HG03521 (cell line): ENCODE measurements at regions not wholly inside any gene's neighbourhood (a gene's known extent, or its start where the extent isn't known, plus 50 kb on each side); places are given as distances from the start of the nearest gene placed in this dataset.

Experiments
- ATAC-seq: cut with Tn5 transposase; IDR thresholded peaks from one replicate; pipeline ENCODE4 v1.9.1; 2021; ENCODE audit warnings: mild to moderate bottlenecking, moderate library complexity; ENCODE audit not compliant: unreplicated experiment

DNA sequence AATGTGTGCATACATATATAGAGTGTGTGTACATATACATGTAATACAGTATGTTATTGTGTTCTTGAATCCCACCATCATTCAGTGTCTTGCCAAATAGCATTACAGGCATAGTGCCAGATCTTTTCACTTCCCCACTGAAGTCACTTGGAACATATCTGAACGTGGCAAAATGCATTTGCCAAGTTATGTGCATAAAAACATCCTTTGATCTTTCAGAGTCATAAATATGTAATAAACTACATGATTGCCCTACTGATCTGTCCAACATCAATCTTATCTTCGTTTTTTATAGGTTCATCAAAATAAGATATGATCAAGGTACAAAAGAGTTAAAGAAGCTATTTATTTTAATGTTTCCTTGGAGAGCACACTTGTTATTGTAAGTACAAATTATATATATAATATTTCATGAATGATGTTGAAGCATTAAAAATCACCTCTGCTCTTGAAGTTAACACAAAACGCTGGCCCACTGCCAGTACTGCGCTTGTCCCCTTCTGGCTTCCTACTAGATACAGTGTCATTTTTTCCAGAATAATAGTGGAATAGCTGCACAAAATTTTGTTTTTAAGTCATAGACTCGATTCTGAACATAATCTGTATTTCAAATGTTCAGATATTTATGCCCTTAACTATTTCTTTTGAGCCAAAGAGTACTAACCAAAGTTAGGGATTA is 549.5 kb upstream of the ARRDC4 start:
- ATAC-seq, result no peak

DNA sequence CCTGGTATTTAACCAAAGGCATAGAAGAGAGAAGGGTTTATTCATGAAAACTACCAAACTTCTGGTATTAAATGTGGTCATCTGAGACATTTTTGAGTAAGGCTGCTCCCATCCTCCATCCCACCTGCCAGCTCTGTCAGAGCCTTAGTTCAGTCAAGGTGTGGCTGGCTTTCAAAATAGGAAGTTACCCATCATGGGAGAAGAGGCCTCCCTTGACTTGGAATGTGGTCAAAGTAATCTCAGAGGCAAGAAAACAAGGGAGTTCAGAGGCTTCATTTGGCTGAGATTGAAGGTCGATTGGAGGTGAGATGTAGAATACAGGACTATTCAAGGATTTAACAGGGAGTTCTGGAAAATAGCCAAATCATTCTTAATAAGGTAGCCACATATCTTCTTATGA is 540.4 kb upstream of the ARRDC4 start:
- ATAC-seq, result no peak

DNA sequence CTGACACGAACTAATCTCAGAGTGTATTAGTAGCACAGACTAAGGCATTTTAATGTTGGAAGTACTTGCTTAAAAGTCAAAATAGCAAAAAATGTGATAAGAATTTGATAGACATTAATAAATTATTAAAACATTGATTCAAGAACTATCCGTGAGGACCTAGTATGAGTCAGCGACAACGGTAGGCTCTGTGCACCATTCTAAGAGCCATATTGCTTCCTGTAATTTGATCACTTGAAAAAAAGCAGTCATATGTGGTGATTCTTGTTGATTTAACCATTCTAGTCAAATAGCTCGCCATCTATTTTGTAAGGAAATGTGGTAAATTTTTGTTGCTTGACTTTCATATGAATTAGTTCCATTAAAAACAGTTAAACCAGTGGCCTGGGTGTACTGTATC is 534.9 kb upstream of the ARRDC4 start:
- ATAC-seq, result no peak

DNA sequence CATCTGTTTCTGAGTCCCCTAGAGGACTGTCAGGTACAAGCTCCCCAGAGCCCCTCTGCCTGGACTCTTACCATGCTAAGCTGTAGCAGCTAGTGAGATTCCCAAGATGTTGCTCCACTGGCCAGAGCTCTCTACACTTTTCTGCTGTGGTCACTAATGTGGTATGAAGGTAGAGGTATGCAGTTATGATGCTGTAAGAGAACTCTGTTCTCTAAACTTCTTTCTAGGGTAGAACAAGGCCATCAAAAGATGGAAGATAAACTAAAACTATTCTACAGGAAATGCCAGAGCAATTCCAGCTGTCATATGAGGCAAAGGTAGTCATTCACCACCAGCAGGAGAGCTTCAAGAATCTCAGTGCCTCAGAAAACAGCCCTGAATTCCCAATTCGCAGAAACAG is 517.4 kb upstream of the ARRDC4 start:
- ATAC-seq, result no peak

DNA sequence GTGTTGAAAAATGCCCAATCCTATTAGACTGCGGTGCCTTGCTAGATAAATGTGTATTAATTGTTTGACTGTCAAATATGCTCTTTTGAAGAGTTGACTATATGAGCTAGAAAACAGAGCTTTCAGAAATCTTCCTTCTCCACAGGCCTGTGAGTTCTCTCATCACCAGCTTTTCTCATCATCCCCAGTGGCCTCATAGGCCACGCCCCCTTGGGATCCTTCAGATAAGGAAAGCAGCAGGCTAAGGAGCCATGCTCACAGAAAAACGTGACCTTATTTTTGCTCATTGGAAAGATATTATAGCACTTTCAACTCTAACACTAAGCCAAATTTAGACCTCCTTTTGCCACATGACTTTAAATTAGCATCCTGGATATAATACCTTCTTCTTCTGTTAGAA is 514.4 kb upstream of the ARRDC4 start:
- no peak for ATAC-seq

DNA sequence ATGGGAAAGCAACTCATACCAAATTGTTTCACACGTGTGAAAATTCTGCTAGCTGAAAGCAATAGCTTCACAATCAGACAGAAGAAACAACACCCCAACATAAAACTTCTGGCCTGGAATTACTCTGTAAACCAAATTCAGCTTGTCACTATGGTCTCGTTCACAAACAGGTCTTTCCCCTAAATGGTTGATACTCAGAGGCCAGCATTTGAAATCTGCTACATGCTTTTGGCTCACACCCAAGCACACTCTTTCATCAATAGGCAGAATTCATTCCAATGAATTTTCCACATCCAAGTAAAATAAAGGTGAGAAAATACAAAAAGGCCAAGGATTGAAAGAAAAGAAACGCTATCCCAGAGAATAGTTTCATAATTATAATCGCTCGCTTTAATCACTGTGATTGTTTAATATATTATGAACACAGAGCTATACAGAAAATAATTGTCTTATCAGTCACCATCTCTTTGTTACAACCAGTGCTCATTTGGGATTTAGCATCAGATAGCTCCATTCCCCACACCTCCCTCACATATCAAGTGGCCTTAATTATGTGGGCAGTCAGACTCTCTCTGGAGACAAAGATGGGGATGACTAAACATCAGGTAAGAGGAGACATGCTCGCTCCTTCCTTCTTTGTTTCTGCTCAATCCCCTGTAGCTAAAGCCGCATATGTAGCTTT is 503.8 kb upstream of the ARRDC4 start:
- ATAC-seq, result no peak

DNA sequence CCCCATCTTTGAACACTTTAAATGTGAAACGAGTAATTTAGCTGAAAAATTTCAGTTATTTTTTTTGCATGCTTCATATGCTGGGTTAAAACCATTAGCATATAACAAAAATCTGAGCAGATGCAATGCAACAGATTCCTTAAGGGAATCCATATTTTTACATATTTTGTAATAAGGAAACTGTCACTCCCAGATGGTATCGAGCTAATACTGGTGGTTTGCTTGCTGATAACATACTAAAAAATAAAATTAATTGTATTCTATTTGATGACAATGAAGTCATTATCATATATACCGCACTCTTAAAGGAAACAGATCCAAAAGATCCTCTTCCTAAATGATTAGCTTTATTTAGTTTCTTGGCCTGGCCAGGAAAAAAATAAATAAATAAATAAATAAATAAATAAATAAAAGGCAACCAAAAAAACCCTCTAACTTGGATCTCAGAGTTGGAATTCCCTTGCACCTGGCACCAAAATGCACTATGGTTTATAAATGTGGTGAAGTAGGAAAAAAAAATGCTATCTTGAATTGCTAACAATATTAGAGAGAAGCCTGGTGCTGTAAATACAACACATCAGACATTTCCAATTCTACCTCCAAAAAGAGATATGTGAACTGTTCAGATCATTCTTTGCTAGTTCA is 503.2 kb upstream of the ARRDC4 start:
- ATAC-seq, result no peak

DNA sequence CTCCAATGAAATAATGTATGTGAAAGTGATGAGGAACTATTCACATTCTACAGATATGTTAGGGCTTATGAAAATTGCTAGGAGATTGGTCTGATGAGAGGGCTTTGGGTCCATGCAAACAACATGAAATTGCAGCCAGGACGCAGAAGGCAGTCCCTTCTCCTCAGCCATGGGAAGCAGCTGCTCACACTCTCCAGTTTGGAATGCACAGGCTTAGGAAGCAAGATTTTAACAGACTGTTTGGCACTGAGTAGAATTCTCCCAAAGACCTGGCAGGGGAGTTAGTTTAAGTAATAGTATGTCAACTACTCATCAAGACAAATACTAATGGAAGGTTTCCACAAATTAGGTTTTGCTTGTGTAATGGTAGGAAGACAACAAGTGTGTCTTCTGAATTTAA is 500.7 kb upstream of the ARRDC4 start:
- ATAC-seq, result no peak

DNA sequence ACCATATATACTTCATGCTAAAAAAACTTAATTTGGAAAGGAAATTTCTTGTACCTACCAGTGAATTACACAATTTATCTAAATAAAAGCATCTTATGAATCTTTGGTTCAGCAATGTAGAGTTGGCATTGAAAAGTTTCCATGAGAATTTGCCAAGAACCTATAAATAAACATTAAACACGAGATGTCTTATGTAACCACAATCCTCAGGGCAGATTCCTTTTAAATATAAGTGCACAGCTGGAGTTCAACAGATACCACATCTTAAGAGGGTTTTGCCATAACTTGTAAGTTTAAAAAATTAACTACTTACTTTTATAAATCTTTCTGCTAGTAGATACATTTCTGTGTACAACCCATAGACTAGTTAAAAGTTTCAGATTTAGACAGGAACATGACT is 499.3 kb upstream of the ARRDC4 start:
- no peak for ATAC-seq

DNA sequence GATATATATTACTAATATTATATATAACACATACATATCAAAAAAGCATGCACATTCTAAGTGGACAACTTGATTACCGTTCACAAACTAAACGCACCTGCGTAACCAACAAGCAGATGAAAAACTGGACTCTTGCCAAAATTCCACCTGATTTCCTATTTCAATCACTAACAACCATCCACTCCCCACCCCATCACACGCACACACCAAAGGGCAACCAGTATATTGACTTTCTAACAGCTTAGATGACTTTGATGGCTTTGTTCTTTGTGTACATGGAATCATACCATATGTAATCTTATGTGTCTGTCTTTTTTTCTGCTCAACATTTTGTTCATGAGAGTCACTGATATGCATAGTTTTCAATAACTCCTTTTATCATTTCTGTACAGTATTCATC is 496.8 kb upstream of the ARRDC4 start:
- no peak for ATAC-seq

DNA sequence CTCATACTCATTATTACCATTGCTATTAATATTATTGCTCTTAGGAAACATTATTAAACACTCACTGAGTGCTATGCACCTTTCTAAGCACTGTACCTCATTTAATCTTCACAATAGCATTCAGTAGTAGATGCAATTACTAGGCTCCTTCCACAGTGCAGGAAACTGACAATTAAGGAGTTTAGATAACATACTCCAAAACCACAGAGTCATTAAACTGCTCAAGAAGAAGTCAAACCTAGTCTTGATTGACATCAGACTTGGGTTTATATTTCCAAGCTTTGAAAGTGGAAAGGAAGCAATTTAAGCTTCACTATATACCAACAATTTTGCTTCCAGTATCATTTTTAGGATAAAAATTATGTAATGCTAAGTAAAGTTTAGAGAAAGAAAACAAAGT is 490.1 kb upstream of the ARRDC4 start:
- no peak for ATAC-seq

DNA sequence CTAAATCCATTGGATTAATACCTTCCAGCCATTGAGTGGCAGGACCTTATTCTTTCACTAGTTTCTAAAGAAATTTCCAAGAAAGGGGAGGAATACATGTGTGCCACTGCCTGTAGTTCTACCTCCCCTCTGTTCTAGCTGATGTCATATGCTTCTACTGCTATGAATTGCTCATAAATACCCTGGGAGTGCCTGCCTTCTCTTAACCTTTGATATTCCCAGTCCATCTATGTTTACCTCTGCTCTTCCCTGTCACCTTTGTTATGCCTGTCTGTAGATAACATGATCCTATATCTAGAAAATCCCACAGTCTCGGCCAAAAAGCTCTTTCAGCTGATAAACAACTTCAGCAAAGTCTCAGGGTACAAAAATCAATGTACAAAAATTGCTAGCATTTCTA is 486.9 kb upstream of the ARRDC4 start:
- ATAC-seq, result no peak

DNA sequence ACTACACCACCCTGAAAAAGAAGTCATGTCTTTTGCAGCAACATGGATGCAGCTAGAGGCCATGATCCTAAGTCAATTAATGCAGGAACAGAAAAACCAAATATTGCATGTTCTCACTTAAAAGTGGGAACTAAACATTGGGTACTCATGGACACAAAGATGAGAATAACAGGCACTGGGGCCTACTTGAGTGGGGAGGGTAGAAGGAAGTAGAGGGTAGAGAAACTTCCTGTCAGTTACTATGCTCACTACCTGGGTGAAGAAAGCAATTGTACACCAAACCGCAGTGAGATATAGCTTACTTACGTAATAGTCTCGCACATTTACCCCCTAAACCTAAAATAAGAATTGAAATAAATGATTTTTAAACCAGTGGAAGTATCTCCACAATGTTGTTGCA is 480.5 kb upstream of the ARRDC4 start:
- no peak for ATAC-seq

DNA sequence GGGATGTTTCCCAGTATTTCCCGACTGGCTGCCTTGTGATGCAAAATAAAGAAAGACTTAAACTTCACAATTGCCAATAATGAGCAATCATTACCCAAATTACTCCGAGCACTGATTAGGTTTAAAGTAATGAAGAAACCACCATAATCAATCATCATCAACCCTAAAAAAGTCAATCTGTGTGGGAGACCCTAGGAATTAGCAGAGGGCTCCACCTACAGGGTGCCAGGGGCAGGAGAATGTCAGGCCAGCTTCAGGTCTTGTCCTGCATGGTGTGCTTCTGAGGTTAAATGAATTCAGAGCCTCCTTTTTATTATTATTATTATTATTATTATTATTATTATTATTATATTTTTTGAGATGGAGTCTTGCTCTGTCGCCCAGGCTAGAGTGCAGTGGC is 478.0 kb upstream of the ARRDC4 start:
- no peak for ATAC-seq

DNA sequence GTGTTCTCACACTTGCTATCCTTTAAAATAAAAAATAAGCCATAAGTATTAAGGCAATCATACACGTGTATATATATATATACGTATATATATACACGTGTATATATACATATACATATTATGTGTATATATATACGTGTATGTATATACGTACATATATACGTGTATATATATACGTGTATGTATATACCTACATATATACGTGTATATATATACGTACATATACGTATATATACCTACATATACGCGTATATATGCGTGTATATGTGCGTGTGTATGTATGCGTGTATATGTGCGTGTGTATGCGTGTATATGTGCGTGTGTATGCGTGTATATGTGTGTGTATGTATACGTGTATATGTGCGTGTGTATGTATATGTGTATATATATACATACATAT is 477.3 kb upstream of the ARRDC4 start:
- ATAC-seq, result no peak

DNA sequence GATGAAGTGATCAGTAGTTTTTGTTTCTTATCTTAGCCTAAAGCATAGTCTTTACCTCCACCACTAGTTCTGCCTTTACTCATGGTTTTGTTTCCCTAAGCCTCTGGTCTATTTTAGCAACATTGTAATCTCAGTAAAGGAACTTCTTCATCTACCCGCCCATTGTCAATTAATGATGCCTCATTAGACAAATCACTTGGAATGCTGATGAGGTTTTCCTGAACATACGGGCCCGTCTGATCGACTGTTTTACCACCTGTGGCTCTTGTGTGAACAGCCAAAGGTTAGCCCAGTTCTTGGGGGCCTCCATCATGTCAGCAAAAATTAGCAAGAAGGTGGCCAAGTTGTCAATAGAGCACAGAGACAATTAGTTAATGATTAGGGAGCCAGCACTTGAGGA is 470.1 kb upstream of the ARRDC4 start:
- ATAC-seq, result no peak

DNA sequence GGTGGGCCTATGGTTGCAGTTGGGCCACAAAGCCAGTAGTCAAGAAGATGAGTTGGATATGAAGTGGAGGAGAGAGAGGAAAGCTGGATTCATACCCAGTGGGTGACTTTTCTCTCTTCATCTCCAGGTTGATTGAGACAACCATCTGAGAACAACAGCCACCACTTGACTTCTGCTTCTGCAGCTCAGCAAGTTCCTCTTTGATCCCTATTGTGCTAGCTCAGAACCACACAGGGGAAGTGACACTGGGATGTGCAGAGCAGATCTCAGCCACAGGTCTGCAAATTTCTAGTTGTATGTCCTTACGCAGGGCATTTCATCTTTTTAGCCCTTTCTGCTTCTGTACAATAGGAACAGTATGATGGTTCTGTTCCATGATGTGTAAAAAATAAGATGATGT is 459.2 kb upstream of the ARRDC4 start:
- ATAC-seq, result no peak

DNA sequence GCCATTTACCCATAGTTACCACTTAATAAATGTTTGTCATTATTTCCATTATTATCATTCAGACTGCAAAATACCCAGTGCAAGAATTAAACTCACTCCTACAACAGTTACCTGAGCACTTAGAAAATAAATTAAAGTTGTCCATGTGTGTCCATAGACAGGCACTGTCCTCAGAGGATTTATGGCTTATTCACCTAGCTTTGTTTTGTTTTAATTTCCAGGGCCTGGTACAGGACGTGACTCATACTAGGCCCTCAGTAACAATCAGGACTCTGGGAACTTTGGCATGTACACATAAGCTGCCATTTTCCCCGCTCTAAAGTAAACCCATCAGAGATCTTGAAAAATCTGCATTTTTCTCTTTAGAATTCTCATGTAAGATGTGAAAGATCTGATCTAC is 458.5 kb upstream of the ARRDC4 start:
- ATAC-seq, result no peak

DNA sequence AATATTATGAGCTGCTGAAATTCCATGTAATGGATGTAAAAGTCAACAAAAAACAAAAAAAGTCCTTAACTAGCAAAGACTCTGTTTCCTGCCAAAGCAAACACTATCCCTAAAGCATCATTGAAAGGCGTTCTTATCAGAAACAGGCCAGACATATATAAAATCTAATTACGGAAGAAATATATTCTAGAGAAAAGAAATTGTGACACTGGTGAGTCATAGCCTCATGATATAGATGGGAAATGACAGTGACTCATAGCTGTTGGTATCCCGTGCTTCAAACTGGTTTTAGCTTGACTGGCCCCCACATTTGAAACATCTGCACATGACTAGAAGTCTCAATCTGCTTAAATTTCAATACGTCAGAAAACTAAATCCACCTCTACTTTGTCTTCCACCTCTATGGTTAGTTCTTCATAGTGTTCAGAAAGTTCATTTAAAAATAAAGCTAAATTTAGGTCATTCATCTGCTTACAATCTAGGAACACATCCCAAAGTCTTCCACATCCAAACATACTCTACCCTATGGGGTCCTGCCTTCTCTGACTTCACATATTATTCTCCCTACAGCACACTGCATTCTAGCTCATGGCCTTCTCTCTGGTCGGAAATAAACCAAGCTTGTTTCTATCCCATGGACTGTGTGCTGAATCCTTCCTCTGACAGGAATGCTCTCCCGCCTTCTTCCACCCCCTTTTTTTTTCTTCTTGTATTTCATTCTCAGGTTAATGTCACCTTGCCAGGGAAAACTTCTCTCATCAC is 456.3 kb upstream of the ARRDC4 start:
- no peak for ATAC-seq

DNA sequence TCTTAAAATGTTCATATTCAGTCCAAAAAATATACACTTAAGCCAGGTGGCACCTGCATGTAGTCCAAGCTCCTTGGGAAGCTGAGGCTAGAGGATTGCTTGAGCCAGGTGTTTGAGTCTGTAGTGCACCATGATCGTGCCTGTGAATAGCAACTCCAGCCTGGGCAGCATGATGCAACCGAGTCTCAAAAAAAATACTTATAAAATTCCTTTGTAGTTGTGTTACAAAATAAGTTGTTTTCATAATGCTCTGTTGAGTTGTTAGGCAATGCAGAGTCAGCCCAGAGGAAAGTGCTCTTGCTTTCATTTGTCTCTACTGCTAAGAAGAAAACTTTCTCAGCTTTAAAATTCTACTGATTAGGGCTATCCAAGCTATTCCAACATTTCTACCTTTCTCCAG is 442.8 kb upstream of the ARRDC4 start:
- no peak for ATAC-seq

DNA sequence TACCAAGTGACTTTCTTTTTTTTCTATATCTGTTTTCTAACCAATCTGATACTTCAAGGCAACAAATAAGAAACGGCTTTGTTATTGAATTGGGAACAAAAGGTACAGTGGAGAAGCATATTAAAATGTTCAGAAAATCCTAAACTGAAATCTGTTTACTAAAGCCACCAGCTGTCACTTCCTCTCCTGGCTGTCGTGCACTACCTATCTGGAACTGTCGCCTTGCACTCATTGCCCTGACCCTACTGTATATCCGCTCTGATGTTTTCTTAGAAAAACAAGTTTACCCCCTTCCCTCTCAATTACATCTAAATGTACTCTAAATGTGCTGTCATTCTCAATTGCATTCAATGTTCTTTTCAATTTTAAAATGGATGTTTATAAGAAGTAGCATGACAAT is 439.8 kb upstream of the ARRDC4 start:
- ATAC-seq, result no peak
